ENCODE measurements at regions not wholly inside any gene's neighbourhood (a gene's known extent, or its start where the extent isn't known, plus 50 kb on each side); places are given as distances from the start of the nearest gene placed in this dataset.
"Not testable (repeated sequence)": the region's sequence is repeated elsewhere in the genome, so short reads cannot be mapped to it uniquely, and the experiment has no call there.

- intact Hi-C loops (cut with DNase I) = not testable (repeated sequence)
Observed at GRCh38 chrY:22808359-22808758, 175.7 kb upstream of the BPY2 start.

DNA sequence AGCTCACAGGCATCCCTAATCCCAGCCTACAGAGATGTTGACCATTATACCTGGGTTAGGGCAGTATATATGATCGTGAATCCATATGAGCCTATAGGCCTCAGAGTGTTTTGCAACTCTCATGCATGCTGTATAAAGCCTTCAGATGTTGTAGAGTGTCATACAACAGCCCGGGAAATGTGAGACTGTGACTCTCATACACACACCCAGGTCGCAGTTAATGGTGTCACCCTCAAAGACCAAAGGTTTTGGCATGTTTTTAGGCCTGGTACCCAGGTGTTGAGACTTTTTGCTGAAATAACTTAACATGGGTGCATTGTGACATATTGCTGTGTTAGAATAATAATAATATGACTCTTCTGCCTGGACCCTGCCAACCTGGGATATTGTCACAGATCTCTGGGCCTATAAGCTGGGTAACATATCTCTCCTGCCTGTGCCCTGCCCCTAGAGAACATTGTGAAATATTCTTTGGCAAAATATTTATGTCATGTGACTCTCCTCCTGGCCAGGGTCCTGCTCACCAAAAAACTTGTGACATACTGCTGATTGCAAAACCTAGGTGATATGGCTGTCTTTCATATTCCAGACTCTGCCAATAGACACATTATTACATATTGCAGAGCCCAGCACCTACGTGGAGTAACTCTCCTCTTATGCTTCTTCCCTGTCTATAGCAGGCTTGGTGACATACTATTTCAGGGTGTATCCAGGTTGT lies 165.1 kb upstream of the BPY2 start:
- ATAC-seq (ENCODE audit: poor library complexity) = peak; percentile 82
- DNase-seq; intact Hi-C loops (cut with DNase I): not testable (repeated sequence)

More at GRCh38 chrY:22808359-22808758, 175.7 kb upstream of the BPY2 start:
- not testable (repeated sequence) for ATAC-seq (ENCODE audit: poor library complexity); DNase-seq

DNA sequence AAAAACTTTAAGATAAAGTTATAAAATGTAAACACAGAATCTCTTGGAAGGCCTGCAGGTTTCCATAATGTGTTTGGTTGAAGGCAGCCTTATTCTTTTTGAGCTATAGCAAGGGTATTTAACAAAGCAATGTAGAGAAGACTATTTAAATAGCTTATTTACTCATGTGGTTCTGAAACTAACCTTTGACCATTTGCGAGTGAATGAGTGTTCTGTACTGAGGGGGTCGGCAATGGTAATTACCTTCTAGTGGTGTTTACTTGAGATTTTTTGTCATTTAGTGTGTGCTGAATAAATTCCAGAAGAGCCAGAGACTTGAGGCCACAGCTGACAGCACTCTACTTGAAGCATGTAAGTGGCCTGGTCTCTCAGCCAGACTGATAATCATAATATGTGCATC lies 161.4 kb upstream of the BPY2 start:
- ATAC-seq (ENCODE audit: poor library complexity); intact Hi-C loops (cut with DNase I); DNase-seq: not testable (repeated sequence)

DNA sequence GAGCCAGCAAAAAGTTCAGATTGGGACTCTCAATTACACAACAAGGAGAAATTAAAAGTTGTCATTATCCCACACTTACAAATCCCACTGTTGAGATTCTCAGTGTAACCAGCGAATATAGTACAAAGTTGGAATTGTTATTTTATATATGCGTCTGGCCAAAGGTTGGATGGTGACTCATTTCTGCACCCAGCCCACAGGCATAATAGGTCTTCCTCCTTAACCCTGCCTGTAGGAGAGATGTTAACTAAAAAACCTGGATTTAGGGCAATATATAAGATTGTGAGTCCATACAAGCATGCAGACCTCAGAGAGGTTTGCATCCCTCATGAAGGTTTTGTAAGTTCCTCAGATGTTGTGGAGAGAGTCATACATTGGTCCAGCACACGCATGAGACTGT lies 160.2 kb upstream of the BPY2 start:
- ATAC-seq (ENCODE audit: poor library complexity); intact Hi-C loops (cut with DNase I); DNase-seq: not testable (repeated sequence)

GRCh38 chrY:22824421-22824820 lies 159.6 kb upstream of the BPY2 start:
- intact Hi-C loops (cut with DNase I); DNase-seq: not testable (repeated sequence)
- peak; percentile 54 for ATAC-seq (ENCODE audit: poor library complexity)

- peak; percentile 44 for ATAC-seq (ENCODE audit: poor library complexity)
- intact Hi-C loops (cut with DNase I); DNase-seq: not testable (repeated sequence)
Observed at GRCh38 chrY:22828049-22828448, 156.0 kb upstream of the BPY2 start.

GRCh38 chrY:22828588-22828987 lies 155.5 kb upstream of the BPY2 start:
- intact Hi-C loops (cut with DNase I); DNase-seq: not testable (repeated sequence)
- ATAC-seq (ENCODE audit: poor library complexity) = peak; percentile 94

All from Right ventricle myocardium superior (tissue), 1 donor.